Breast epithelium (tissue), 4 donors: ENCODE measurements at regions not wholly inside any gene's neighbourhood (a gene's known extent, or its start where the extent isn't known, plus 50 kb on each side); places are given as distances from the start of the nearest gene placed in this dataset.
"Not testable (repeated sequence)": the region's sequence is repeated elsewhere in the genome, so short reads cannot be mapped to it uniquely, and the experiment has no call there.

ENCODE experiments used
- DNase-seq, 2 donors: peaks; one replicate each; pipeline ENCODE4 v3.0.0-alpha.2; 2019; ENCODE audit warnings: low spot score in 2 of 2
- H3K27ac ChIP-seq, 2 donors: fragments of 200-600 bp; sonication (generic) in 1 of 2; one replicate each; pipeline ENCODE4 v1.5.1; 2016 to 2019; ENCODE audit warnings: mild to moderate bottlenecking in 1 of 2
- H3K27me3 ChIP-seq, 2 donors: fragments of 200-600 bp; sonication (generic) in 1 of 2; one replicate each; pipeline versions ENCODE4 v1.5.1 to v1.6.0; 2017 to 2019; ENCODE audit warnings: control low read depth in 1 of 2, mild to moderate bottlenecking in 1 of 2
- H3K36me3 ChIP-seq: fragments of 200-600 bp; one replicate; pipeline ENCODE4 v1.5.1; 2019
- H3K4me1 ChIP-seq, 2 donors: fragments of 200-600 bp; sonication (generic); one replicate each; pipeline ENCODE4 v1.5.1; 2016 to 2019; ENCODE audit warnings: control low read depth in 1 of 2
- H3K4me3 ChIP-seq, 3 donors: fragments of 200-600 bp; sonication (generic); 1 replicate in 2 of 3; 2 replicates in 1 of 3; pipeline ENCODE4 v1.5.1; 2016 to 2019; ENCODE audit warnings: mild to moderate bottlenecking in 3 of 3, moderate library complexity in 2 of 3
- H3K9me3 ChIP-seq, 2 donors: fragments of 200-600 bp; sonication (generic) in 1 of 2; one replicate each; pipeline ENCODE4 v1.5.1; 2016 to 2019; ENCODE audit warnings: control low read depth in 1 of 2
- POLR2A ChIP-seq: fragments of 450-650 bp; IDR thresholded peaks from one replicate; pipeline ENCODE4 v1.6.1; 2016; ENCODE audit warnings: antibody characterized with exemption, mild to moderate bottlenecking, moderate library complexity
- POLR2AphosphoS5 ChIP-seq, 3 donors: sonication (generic); formaldehyde crosslinking; IDR thresholded peaks; one replicate each; pipeline ENCODE4 v1.6.1; 2017; ENCODE audit warnings: antibody characterized with exemption in 3 of 3
- intact Hi-C: fragments of 100-400 bp; cut with DNase I; formaldehyde crosslinking; loops from one replicate; pipeline ENCODE4 v1.15.1; 2023; ENCODE audit warnings: low total_unique reads
- TF ChIP-seq, protein P1 (sequence below), 3 donors: fragments of 450-650 bp; IDR thresholded peaks; one replicate each; pipeline ENCODE4 v1.5.1; 2016 to 2017; ENCODE audit warnings: antibody characterized with exemption in 3 of 3, mild to moderate bottlenecking in 3 of 3, moderate library complexity in 3 of 3

- Histone ChIP-seq H3K9me3 (no peaks in the 10 kb centered on the region), H3K4me3 (no peak overlapping the region), H3K27me3 (peaks cover 0 to 21% of the 10 kb centered on the region in 2 donors), H3K27ac (no peak overlapping the region), H3K4me1 (no peaks in the 10 kb centered on the region), H3K36me3 (no peaks in the 10 kb centered on the region)
- peak in 1 of 2 donors; percentile 24 for DNase-seq
- intact Hi-C loops = no loop called here
- TF ChIP-seq, protein P1, sequence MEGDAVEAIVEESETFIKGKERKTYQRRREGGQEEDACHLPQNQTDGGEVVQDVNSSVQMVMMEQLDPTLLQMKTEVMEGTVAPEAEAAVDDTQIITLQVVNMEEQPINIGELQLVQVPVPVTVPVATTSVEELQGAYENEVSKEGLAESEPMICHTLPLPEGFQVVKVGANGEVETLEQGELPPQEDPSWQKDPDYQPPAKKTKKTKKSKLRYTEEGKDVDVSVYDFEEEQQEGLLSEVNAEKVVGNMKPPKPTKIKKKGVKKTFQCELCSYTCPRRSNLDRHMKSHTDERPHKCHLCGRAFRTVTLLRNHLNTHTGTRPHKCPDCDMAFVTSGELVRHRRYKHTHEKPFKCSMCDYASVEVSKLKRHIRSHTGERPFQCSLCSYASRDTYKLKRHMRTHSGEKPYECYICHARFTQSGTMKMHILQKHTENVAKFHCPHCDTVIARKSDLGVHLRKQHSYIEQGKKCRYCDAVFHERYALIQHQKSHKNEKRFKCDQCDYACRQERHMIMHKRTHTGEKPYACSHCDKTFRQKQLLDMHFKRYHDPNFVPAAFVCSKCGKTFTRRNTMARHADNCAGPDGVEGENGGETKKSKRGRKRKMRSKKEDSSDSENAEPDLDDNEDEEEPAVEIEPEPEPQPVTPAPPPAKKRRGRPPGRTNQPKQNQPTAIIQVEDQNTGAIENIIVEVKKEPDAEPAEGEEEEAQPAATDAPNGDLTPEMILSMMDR (IDR thresholded peaks at IDR 0.05) = no peak
- TF ChIP-seq POLR2AphosphoS5 (IDR thresholded peaks at IDR 0.05) (no peak), POLR2A (no peak)
Observed at GRCh38 chrX:44675362-44676024, 132.8 kb upstream of the FUNDC1 start.

DNA sequence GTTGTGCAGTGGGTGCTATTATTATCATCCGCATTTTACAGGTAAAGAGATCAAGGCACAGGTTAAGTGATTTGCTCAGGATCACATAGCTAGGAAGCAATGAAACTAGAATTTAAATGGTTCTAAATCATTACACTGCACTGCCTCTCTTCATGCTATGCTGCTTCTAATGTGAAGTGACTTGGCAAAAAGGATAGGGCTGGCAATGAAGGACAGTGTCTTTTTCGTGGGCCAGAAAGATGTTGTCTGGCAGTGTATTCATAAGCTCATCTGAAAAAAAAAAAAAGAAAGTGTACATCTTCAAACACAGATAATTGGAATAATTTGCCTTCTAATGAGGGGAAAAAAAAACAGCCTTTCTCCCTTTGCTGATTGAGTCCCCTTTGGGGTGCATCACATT is 132.2 kb upstream of the FUNDC1 start:
- Histone ChIP-seq H3K4me1 (no peaks in the 10 kb centered on the region), H3K4me3 (no peak overlapping the region), H3K9me3 (no peaks in the 10 kb centered on the region), H3K27me3 (peaks cover 0 to 21% of the 10 kb centered on the region in 2 donors), H3K27ac (peak overlapping the region in 1 of 2 donors; percentile 32), H3K36me3 (no peaks in the 10 kb centered on the region)
- no peak for DNase-seq
- intact Hi-C loops = no loop called here
- TF ChIP-seq POLR2AphosphoS5 (IDR thresholded peaks at IDR 0.05) = no peak
- TF ChIP-seq, protein P1 (IDR thresholded peaks at IDR 0.05) = no peak
- TF ChIP-seq POLR2A = no peak

DNA sequence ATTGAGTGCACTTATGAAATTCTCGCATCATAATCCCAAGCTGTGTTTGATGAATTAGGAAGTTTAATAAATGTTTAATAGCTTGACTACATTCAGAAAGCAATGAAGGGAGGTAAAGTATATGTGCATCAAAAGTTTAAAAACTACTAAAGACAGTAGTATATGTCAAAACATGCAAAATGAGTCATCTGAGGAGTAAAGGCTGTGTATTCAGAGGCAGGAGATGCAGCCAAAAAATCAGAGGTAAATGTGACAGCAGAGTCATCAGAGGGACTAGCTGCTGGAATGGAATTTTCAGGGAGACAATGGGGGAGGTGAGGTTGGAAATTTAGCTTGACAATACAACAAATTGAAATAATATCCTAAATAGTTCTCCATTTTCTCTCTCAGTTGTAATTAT is 127.0 kb upstream of the FUNDC1 start:
- DNase-seq = no peak

GRCh38 chrX:44667771-44668170 is 125.1 kb upstream of the FUNDC1 start:
- Histone ChIP-seq H3K9me3 (peaks cover 0 to 4% of the 10 kb centered on the region in 2 donors), H3K4me3 (no peak overlapping the region), H3K27me3 (peaks cover 0 to 29% of the 10 kb centered on the region in 2 donors), H3K36me3 (no peaks in the 10 kb centered on the region), H3K4me1 (no peaks in the 10 kb centered on the region), H3K27ac (no peak overlapping the region)
- intact Hi-C loops = no loop called here
- TF ChIP-seq, protein P1 (IDR thresholded peaks at IDR 0.05) = no peak
- TF ChIP-seq POLR2AphosphoS5 (IDR thresholded peaks at IDR 0.05) = no peak
- no peak for TF ChIP-seq POLR2A
- no peak for DNase-seq

More for the DNA sequence above, 127.0 kb upstream of the FUNDC1 start:
- TF ChIP-seq POLR2A (no peak), POLR2AphosphoS5 (IDR thresholded peaks at IDR 0.05) (no peak)
- TF ChIP-seq, protein P1 (IDR thresholded peaks at IDR 0.05) = no peak
- intact Hi-C loops = no loop called here
- H3K9me3 ChIP-seq = peaks cover 0 to 1% of the 10 kb centered on the region in 2 donors
- no peaks in the 10 kb centered on the region for H3K36me3 ChIP-seq
- no peak overlapping the region for H3K4me3 ChIP-seq
- no peak overlapping the region for H3K27ac ChIP-seq
- H3K27me3 ChIP-seq = peaks cover 0 to 44% of the 10 kb centered on the region in 2 donors
- H3K4me1 ChIP-seq = no peaks in the 10 kb centered on the region

- intact Hi-C loops, H3K9me3 ChIP-seq, H3K36me3 ChIP-seq, H3K27ac ChIP-seq, H3K4me3 ChIP-seq, H3K4me1 ChIP-seq, DNase-seq: not testable (repeated sequence)
- H3K27me3 ChIP-seq = peaks cover 0 to 15% of the 10 kb centered on the region in 2 donors
Observed at GRCh38 chrX:44657718-44658246, 115.1 kb upstream of the FUNDC1 start.
